GM21447 (cell line): ENCODE measurements at regions not wholly inside any gene's neighbourhood (a gene's known extent, or its start where the extent isn't known, plus 50 kb on each side); places are given as distances from the start of the nearest gene placed in this dataset.

Experiments used
- ATAC-seq: cut with Tn5 transposase; IDR thresholded peaks from one replicate; pipeline ENCODE4 v1.9.1; 2021; ENCODE audit not compliant: unreplicated experiment

- ATAC-seq = peak; percentile 47
These were observed 69.8 kb upstream of the TANK start for GRCh38 chr2:161090411-161090810.

GRCh38 chr2:161095314-161095713, 64.9 kb upstream of the TANK start:
- ATAC-seq = no peak

GRCh38 chr2:161096336-161096735, 63.9 kb upstream of the TANK start:
- ATAC-seq = no peak

GRCh38 chr2:161097157-161097556, 63.1 kb upstream of the TANK start:
- ATAC-seq = no peak

- no peak for ATAC-seq
These were observed 59.9 kb upstream of the TANK start for GRCh38 chr2:161100211-161100895.

GRCh38 chr2:161101406-161101805, 58.8 kb upstream of the TANK start:
- no peak for ATAC-seq

GRCh38 chr2:161102770-161103450, 57.3 kb upstream of the TANK start:
- no peak for ATAC-seq

GRCh38 chr2:161103451-161103831, 56.8 kb upstream of the TANK start:
- ATAC-seq = no peak

GRCh38 chr2:161104054-161104553, 56.1 kb upstream of the TANK start:
- peak; percentile 96 for ATAC-seq

- no peak for ATAC-seq
These were observed 53.0 kb upstream of the TANK start for GRCh38 chr2:161107265-161107664.
